ENCODE measurements at regions not wholly inside any gene's neighbourhood (a gene's known extent, or its start where the extent isn't known, plus 50 kb on each side); places are given as distances from the start of the nearest gene placed in this dataset.
A peak's percentile ranks its signal among the peaks of the same experiment; 100 is the strongest.

DNA sequence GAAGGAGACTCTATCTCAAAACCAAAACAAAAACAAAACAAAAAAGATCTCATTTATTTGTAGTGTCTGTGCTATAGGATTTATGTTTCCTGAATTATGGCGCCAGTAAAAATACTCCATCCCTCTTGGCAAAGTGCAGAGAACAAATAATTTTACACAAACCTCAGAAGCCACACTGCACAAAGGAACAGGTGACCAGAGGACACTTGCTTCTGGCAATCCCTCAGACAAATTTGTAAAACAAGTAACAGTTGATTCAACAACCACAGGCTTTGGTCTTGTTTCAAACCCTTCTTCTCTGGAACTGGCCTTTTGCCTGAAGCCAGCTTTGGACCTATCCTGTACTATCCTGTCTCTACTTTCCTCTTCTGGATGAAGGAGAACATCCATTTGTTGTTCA, 502.1 kb downstream of the DMAC1 start:
- Histone ChIP-seq H3F3A (ENCODE audit: low read depth) (no peaks in the 10 kb centered on the region), H4K20me1 (ENCODE audit: insufficient read depth, low read length, poor library complexity, severe bottlenecking) (no peaks in the 10 kb centered on the region), H3K79me2 (ENCODE audit: insufficient read depth, low read length) (no peaks in the 10 kb centered on the region), H3K9me3 (ENCODE audit: insufficient read depth, low read depth, low read length) (no peaks in the 10 kb centered on the region), H3K27me3 (ENCODE audit: insufficient read depth, low read length, poor library complexity, severe bottlenecking) (no peaks in the 10 kb centered on the region), H3K36me3 (ENCODE audit: insufficient read depth, low read length) (no peaks in the 10 kb centered on the region), H2AFZ (ENCODE audit: low read length) (peak overlapping the region; percentile 42), H3K4me1 (ENCODE audit: insufficient read depth, low read length, poor library complexity, severe bottlenecking) (no peaks in the 10 kb centered on the region), H3K9ac (ENCODE audit: low read depth, low read length, poor library complexity, severe bottlenecking) (no peak overlapping the region), H3K4me3 (ENCODE audit: low read length, poor library complexity, severe bottlenecking) (no peak overlapping the region), H3K9me2 (replicated peaks; ENCODE audit: low read depth, low read length) (no peaks in the 10 kb centered on the region), H3K4me2 (ENCODE audit: low read depth, low read length, poor library complexity, severe bottlenecking) (no peak overlapping the region)
- TF ChIP-seq EZH2phosphoT487 (IDR thresholded peaks at IDR 0.05; ENCODE audit: borderline replicate concordance) = no peak
- TF ChIP-seq, protein P1, sequence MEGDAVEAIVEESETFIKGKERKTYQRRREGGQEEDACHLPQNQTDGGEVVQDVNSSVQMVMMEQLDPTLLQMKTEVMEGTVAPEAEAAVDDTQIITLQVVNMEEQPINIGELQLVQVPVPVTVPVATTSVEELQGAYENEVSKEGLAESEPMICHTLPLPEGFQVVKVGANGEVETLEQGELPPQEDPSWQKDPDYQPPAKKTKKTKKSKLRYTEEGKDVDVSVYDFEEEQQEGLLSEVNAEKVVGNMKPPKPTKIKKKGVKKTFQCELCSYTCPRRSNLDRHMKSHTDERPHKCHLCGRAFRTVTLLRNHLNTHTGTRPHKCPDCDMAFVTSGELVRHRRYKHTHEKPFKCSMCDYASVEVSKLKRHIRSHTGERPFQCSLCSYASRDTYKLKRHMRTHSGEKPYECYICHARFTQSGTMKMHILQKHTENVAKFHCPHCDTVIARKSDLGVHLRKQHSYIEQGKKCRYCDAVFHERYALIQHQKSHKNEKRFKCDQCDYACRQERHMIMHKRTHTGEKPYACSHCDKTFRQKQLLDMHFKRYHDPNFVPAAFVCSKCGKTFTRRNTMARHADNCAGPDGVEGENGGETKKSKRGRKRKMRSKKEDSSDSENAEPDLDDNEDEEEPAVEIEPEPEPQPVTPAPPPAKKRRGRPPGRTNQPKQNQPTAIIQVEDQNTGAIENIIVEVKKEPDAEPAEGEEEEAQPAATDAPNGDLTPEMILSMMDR (conservative IDR thresholded peaks at IDR 0.05; ENCODE audit: low read length) = no peak

DNA sequence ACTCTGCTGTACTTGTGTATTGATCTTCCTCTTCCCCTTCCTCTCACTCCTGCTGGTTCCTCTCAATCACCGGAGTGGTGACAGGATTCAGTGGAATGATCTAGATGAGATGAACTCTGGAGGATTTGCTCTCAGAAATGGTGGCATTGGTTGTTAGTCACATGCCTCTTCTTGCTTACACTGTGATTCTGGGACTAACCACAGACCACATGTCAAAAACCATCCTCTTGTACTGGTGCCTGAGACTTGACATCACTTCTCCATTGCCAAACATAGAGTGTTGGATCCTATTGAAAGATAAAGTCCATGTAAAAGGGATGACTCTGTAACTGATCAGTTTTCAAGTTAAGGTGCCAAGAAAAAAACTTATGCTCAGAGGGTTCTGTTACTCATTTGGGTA, 506.5 kb downstream of the DMAC1 start:
- H2AFZ ChIP-seq (ENCODE audit: low read length) = no peak overlapping the region
- no peaks in the 10 kb centered on the region for H3K4me1 ChIP-seq (ENCODE audit: insufficient read depth, low read length, poor library complexity, severe bottlenecking)
- no peaks in the 10 kb centered on the region for H3K9me2 ChIP-seq (replicated peaks; ENCODE audit: low read depth, low read length)
- no peaks in the 10 kb centered on the region for H3K27me3 ChIP-seq (ENCODE audit: insufficient read depth, low read length, poor library complexity, severe bottlenecking)
- H3K9ac ChIP-seq (ENCODE audit: low read depth, low read length, poor library complexity, severe bottlenecking) = no peak overlapping the region
- no peak for TF ChIP-seq EZH2phosphoT487 (IDR thresholded peaks at IDR 0.05; ENCODE audit: borderline replicate concordance)
- TF ChIP-seq, protein P1 (conservative IDR thresholded peaks at IDR 0.05; ENCODE audit: low read length) = no peak
- no peaks in the 10 kb centered on the region for H3F3A ChIP-seq (ENCODE audit: low read depth)
- H3K4me2 ChIP-seq (ENCODE audit: low read depth, low read length, poor library complexity, severe bottlenecking) = no peak overlapping the region
- H4K20me1 ChIP-seq (ENCODE audit: insufficient read depth, low read length, poor library complexity, severe bottlenecking) = no peaks in the 10 kb centered on the region
- no peaks in the 10 kb centered on the region for H3K9me3 ChIP-seq (ENCODE audit: insufficient read depth, low read depth, low read length)
- H3K36me3 ChIP-seq (ENCODE audit: insufficient read depth, low read length) = no peaks in the 10 kb centered on the region
- no peaks in the 10 kb centered on the region for H3K79me2 ChIP-seq (ENCODE audit: insufficient read depth, low read length)
- no peak overlapping the region for H3K4me3 ChIP-seq (ENCODE audit: low read length, poor library complexity, severe bottlenecking)

DNA sequence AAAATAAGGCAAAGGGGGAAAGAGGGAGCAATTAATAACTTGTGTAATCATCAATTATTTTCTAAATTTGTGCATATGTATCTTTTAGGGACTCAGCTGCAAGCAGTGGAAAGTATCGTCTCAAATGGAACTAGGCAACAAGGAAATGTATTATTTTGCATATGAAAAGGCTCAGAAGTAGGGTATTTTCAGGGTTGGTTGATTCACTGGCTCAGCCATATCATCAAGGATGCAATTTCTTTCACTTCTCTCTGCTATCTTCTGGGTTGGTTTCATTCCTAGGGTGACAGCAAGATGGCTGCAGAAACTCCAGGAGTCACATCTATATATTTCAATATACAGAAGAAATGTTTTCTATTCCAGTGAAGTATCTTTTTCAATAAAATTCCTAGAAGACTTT, 509.8 kb downstream of the DMAC1 start:
- Histone ChIP-seq H3K4me1 (ENCODE audit: insufficient read depth, low read length, poor library complexity, severe bottlenecking) (no peaks in the 10 kb centered on the region), H2AFZ (ENCODE audit: low read length) (no peak overlapping the region), H3K4me3 (ENCODE audit: low read length, poor library complexity, severe bottlenecking) (no peak overlapping the region), H3K79me2 (ENCODE audit: insufficient read depth, low read length) (no peaks in the 10 kb centered on the region), H3K27me3 (ENCODE audit: insufficient read depth, low read length, poor library complexity, severe bottlenecking) (no peaks in the 10 kb centered on the region), H4K20me1 (ENCODE audit: insufficient read depth, low read length, poor library complexity, severe bottlenecking) (no peaks in the 10 kb centered on the region), H3K9ac (ENCODE audit: low read depth, low read length, poor library complexity, severe bottlenecking) (no peak overlapping the region), H3K9me2 (replicated peaks; ENCODE audit: low read depth, low read length) (no peaks in the 10 kb centered on the region), H3K9me3 (ENCODE audit: insufficient read depth, low read depth, low read length) (no peaks in the 10 kb centered on the region), H3K4me2 (ENCODE audit: low read depth, low read length, poor library complexity, severe bottlenecking) (no peak overlapping the region), H3F3A (ENCODE audit: low read depth) (no peaks in the 10 kb centered on the region), H3K36me3 (ENCODE audit: insufficient read depth, low read length) (no peaks in the 10 kb centered on the region)
- TF ChIP-seq, protein P1 (conservative IDR thresholded peaks at IDR 0.05; ENCODE audit: low read length) = no peak
- no peak for TF ChIP-seq EZH2phosphoT487 (IDR thresholded peaks at IDR 0.05; ENCODE audit: borderline replicate concordance)

All from Loucy (cell line).